GM12878 (cell line): ENCODE measurements at regions not wholly inside any gene's neighbourhood (a gene's known extent, or its start where the extent isn't known, plus 50 kb on each side); places are given as distances from the start of the nearest gene placed in this dataset.

Experiments
- ATAC-seq: fragments of 200-7000 bp; cut with Tn5 transposase; 3 replicates; pipeline ENCODE4 v1.9.1; 2020; ENCODE audit warnings: mild to moderate bottlenecking, moderate library complexity
- BruUV-seq: library from RNA; stranded (reverse); fragments of 400-500 nt; replicated peaks from 2 replicates; lab custom pipeline; 2021; lab: Mats Ljungman, UMichigan
- CTCF ChIA-PET: fragments of 300-600 bp; sonication (Branson Sonifier 250); formaldehyde crosslinking; extraction: SDS; loops from one replicate; lab custom pipeline; 2021; ENCODE audit warnings: inconsistent platforms; lab: Yijun Ruan, JAX
- POLR2A ChIA-PET: fragments of 350-600 bp; formaldehyde crosslinking; extraction: SDS; loops from one replicate; lab custom pipeline; 2021; ENCODE audit warnings: inconsistent platforms; lab: Charles Lee
- RAD21 ChIA-PET: fragments of 300-600 bp; sonication (Branson Sonifier 250); formaldehyde crosslinking; loops from one replicate; lab custom pipeline; 2023; ENCODE audit warnings: antibody characterized with exemption; ENCODE audit not compliant: unreplicated experiment; lab: Charles Lee
- SMC1A ChIA-PET: fragments of 300-600 bp; sonication (Branson Sonifier 250); formaldehyde crosslinking; loops from one replicate; lab custom pipeline; 2023; ENCODE audit not compliant: unreplicated experiment, uncharacterized antibody; lab: Charles Lee
- DNase-seq: peaks from one replicate; pipeline ENCODE4 v3.0.0-alpha.2; 2011; ENCODE audit warnings: low read depth, low spot score
- FAIRE-seq: peaks from 3 replicates; lab custom pipeline; 2011; peaks lifted over from hg19 to GRCh38; lab: Jason Lieb, UNC
- H2AFZ ChIP-seq: 2 replicates; pipeline ENCODE4 v1.6.0; 2011; ENCODE audit warnings: low read depth, low read length, control low read depth; ENCODE audit not compliant: control insufficient read depth
- H3K27ac ChIP-seq: 2 replicates; pipeline ENCODE4 v1.5.1; 2011; ENCODE audit warnings: control low read depth; ENCODE audit not compliant: control insufficient read depth, insufficient read depth
- H3K27me3 ChIP-seq, 2 experiments: replicated peaks in 1 of 2; 2 replicates each; pipeline versions ENCODE4 v1.6.0 to v1.6.1; 2011; ENCODE audit warnings: low read length in 1 of 2; ENCODE audit not compliant: control insufficient read depth in 2 of 2, insufficient read depth in 2 of 2
- H3K36me3 ChIP-seq, 2 experiments: 2 replicates each; pipeline ENCODE4 v1.5.1; 2011; ENCODE audit warnings: low read length in 1 of 2; ENCODE audit not compliant: control insufficient read depth in 2 of 2, insufficient read depth in 2 of 2
- H3K4me1 ChIP-seq: 2 replicates; pipeline ENCODE4 v1.6.1; 2011; ENCODE audit warnings: mild to moderate bottlenecking, low read length, moderate library complexity, mixed read lengths; ENCODE audit not compliant: control insufficient read depth, insufficient read depth
- H3K4me2 ChIP-seq: 2 replicates; pipeline ENCODE4 v1.6.0; 2011; ENCODE audit warnings: control low read depth; ENCODE audit not compliant: control insufficient read depth, insufficient read depth
- H3K4me3 ChIP-seq: fragments of 200-600 bp; sonication (generic); 2 replicates; pipeline ENCODE4 v1.5.1; 2016
- H3K79me2 ChIP-seq: 2 replicates; pipeline ENCODE4 v1.6.0; 2011; ENCODE audit warnings: low read length; ENCODE audit not compliant: control insufficient read depth, insufficient read depth
- H3K9ac ChIP-seq: 2 replicates; pipeline ENCODE4 v1.8.0; 2011; ENCODE audit warnings: low read length, control low read depth, mixed read lengths; ENCODE audit not compliant: control insufficient read depth, insufficient read depth
- H3K9me3 ChIP-seq: replicated peaks from 3 replicates; pipeline ENCODE4 v1.5.1; 2011; ENCODE audit warnings: mild to moderate bottlenecking, low read length; ENCODE audit not compliant: control insufficient read depth, insufficient read depth
- H4K20me1 ChIP-seq: 2 replicates; pipeline ENCODE4 v1.6.0; 2011; ENCODE audit not compliant: control insufficient read depth, insufficient read depth
- ESRRA ChIP-seq: IDR thresholded peaks from 2 replicates; pipeline ENCODE4 v1.6.1; 2012; ENCODE audit warnings: mild to moderate bottlenecking, low read length, improper control_type of control experiment
- ETV6 ChIP-seq, 2 experiments: fragments of 450-650 bp in 1 of 2; IDR thresholded peaks in 1 of 2; conservative IDR thresholded peaks in 1 of 2; 2 replicates each; pipeline ENCODE4 v1.6.1; 2014; ENCODE audit warnings: antibody characterized with exemption in 1 of 2, borderline replicate concordance in 1 of 2, low read depth in 1 of 2, mild to moderate bottlenecking in 1 of 2, moderate library complexity in 1 of 2
- FOS ChIP-seq: IDR thresholded peaks from 3 replicates; pipeline ENCODE4 v1.6.1; 2011; ENCODE audit warnings: borderline replicate concordance; ENCODE audit not compliant: insufficient read length; ENCODE audit errors: extremely low read depth
- IKZF2 ChIP-seq, 2 experiments: fragments of 450-650 bp; IDR thresholded peaks; 2 replicates each; pipeline ENCODE4 v1.6.1; 2017; ENCODE audit warnings: mild to moderate bottlenecking in 2 of 2, moderate library complexity in 2 of 2
- JUND ChIP-seq: IDR thresholded peaks from 2 replicates; pipeline ENCODE4 v1.6.1; 2012; ENCODE audit warnings: low read depth, mild to moderate bottlenecking, low read length, improper control_type of control experiment, moderate library complexity
- NFIC ChIP-seq: IDR thresholded peaks from 2 replicates; pipeline ENCODE4 v1.6.1; 2012; ENCODE audit warnings: low read depth, mild to moderate bottlenecking, inconsistent platforms, low read length, moderate library complexity
- NRF1 ChIP-seq: conservative IDR thresholded peaks from 2 replicates; pipeline ENCODE4 v1.6.1; 2011; ENCODE audit warnings: mild to moderate bottlenecking, low read depth, low read length, improper control_type of control experiment
- PAX5 ChIP-seq: IDR thresholded peaks from 2 replicates; pipeline ENCODE4 v1.6.1; 2011; ENCODE audit warnings: low read depth, low read length, borderline replicate concordance
- SIX5 ChIP-seq: IDR thresholded peaks from 2 replicates; pipeline ENCODE4 v1.6.1; 2011; ENCODE audit warnings: mild to moderate bottlenecking, low read depth, low read length, moderate library complexity; ENCODE audit not compliant: severe bottlenecking
- WGBS: methylation state at CpG from one replicate; pipeline ENCODE4 v1.1.6; 2016; ENCODE audit warnings: low lambda C conversion rate; ENCODE audit not compliant: insufficient replicate concordance, insufficient coverage; ENCODE audit errors: missing lambda C conversion rate; 5-methylcytosine and 5-hydroxymethylcytosine counted together
- in situ Hi-C: fragments of 300-500 bp; cut with MboI; formaldehyde crosslinking; loops from 9 replicates; pipeline ENCODE4 v1.14.3; 2018; ENCODE audit warnings: mixed read lengths
- intact Hi-C: fragments of 100-400 bp; cut with micrococcal nuclease; formaldehyde crosslinking; loops from one replicate; pipeline ENCODE4 v1.14.2; 2022; ENCODE audit not compliant: unreplicated experiment
- TF ChIP-seq, protein P1 (sequence below): IDR thresholded peaks from 2 replicates; pipeline ENCODE4 v1.6.1; 2012; ENCODE audit warnings: low read length, inconsistent platforms
- TF ChIP-seq, protein P2 (sequence below): fragments of 450-650 bp; formaldehyde crosslinking; IDR thresholded peaks from 2 replicates; pipeline ENCODE4 v1.4.0; 2020; ENCODE audit warnings: mild to moderate bottlenecking, moderate library complexity
- TF ChIP-seq, protein P3 (sequence below): fragments of 450-650 bp; formaldehyde crosslinking; IDR thresholded peaks from 2 replicates; pipeline ENCODE4 v1.5.0; 2022; ENCODE audit warnings: mild to moderate bottlenecking, missing genetic modification characterization

DNA sequence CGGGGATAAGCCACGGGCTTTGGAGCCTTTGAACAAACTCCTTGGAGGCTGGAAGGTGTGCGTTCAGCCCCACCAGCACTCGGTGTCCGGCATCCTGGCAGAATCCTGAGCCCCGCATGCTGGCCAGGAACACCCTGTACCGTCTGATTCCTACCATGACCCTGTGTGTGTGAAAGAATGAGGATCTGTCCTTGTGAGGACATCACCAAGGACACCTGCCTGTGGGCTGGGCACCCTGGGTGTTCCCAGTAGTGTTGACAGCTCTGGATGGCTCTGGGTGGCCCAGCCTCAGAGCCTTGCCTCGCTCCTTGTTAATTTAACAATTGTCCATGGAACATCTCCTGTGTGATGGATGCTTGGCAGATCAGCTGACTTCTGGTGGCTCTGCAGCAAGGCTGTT lies 234.3 kb downstream of the QKI start (continued):
- TF ChIP-seq, protein P1, sequence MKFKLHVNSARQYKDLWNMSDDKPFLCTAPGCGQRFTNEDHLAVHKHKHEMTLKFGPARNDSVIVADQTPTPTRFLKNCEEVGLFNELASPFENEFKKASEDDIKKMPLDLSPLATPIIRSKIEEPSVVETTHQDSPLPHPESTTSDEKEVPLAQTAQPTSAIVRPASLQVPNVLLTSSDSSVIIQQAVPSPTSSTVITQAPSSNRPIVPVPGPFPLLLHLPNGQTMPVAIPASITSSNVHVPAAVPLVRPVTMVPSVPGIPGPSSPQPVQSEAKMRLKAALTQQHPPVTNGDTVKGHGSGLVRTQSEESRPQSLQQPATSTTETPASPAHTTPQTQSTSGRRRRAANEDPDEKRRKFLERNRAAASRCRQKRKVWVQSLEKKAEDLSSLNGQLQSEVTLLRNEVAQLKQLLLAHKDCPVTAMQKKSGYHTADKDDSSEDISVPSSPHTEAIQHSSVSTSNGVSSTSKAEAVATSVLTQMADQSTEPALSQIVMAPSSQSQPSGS = no peak
- TF ChIP-seq NRF1 (no peak), ETV6 (conservative IDR thresholded peaks at IDR 0.05 in 1 of 2, IDR thresholded peaks at IDR 0.05 in 1 of 2; ENCODE audit: borderline replicate concordance in 1 of 2, low read depth in 1 of 2) (no peak), SIX5 (no peak), JUND (no peak)

DNA sequence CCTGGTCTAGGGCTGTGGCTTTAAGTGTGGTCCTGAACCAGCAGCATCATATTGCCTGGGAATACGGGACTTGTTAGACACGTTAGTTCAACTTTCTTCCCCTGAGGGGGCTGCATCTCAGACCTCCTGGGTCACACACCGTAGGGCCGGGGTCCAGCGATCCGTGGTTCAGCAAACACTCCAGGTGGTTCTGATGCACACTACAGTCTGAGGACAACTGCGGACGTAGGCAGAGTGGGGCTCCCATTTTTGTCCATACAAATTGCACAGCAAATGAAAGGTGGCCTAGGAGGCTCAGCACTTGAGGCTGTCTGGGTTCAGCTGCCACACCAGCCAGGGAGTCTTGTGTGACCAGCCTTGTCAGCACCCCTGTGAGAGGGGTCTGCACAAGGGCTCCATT lies 233.1 kb downstream of the QKI start:
- ATAC-seq (no peak), FAIRE-seq (no peak), DNase-seq (no peak)
- POLR2A ChIA-PET = no interaction called here
- intact Hi-C loops (no loop called here), in situ Hi-C loops (no loop called here)
- no peak overlapping the region for H2AFZ ChIP-seq
- TF ChIP-seq IKZF2 (IDR thresholded peaks at IDR 0.05) = no peak
- no peak for TF ChIP-seq ESRRA
- TF ChIP-seq, protein P2, sequence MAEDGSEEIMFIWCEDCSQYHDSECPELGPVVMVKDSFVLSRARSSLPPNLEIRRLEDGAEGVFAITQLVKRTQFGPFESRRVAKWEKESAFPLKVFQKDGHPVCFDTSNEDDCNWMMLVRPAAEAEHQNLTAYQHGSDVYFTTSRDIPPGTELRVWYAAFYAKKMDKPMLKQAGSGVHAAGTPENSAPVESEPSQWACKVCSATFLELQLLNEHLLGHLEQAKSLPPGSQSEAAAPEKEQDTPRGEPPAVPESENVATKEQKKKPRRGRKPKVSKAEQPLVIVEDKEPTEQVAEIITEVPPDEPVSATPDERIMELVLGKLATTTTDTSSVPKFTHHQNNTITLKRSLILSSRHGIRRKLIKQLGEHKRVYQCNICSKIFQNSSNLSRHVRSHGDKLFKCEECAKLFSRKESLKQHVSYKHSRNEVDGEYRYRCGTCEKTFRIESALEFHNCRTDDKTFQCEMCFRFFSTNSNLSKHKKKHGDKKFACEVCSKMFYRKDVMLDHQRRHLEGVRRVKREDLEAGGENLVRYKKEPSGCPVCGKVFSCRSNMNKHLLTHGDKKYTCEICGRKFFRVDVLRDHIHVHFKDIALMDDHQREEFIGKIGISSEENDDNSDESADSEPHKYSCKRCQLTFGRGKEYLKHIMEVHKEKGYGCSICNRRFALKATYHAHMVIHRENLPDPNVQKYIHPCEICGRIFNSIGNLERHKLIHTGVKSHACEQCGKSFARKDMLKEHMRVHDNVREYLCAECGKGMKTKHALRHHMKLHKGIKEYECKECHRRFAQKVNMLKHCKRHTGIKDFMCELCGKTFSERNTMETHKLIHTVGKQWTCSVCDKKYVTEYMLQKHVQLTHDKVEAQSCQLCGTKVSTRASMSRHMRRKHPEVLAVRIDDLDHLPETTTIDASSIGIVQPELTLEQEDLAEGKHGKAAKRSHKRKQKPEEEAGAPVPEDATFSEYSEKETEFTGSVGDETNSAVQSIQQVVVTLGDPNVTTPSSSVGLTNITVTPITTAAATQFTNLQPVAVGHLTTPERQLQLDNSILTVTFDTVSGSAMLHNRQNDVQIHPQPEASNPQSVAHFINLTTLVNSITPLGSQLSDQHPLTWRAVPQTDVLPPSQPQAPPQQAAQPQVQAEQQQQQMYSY (CRISPR knock-in tag) = no peak
- TF ChIP-seq NFIC = no peak
- TF ChIP-seq PAX5 = no peak
- no peak for TF ChIP-seq FOS
- TF ChIP-seq, protein P3, sequence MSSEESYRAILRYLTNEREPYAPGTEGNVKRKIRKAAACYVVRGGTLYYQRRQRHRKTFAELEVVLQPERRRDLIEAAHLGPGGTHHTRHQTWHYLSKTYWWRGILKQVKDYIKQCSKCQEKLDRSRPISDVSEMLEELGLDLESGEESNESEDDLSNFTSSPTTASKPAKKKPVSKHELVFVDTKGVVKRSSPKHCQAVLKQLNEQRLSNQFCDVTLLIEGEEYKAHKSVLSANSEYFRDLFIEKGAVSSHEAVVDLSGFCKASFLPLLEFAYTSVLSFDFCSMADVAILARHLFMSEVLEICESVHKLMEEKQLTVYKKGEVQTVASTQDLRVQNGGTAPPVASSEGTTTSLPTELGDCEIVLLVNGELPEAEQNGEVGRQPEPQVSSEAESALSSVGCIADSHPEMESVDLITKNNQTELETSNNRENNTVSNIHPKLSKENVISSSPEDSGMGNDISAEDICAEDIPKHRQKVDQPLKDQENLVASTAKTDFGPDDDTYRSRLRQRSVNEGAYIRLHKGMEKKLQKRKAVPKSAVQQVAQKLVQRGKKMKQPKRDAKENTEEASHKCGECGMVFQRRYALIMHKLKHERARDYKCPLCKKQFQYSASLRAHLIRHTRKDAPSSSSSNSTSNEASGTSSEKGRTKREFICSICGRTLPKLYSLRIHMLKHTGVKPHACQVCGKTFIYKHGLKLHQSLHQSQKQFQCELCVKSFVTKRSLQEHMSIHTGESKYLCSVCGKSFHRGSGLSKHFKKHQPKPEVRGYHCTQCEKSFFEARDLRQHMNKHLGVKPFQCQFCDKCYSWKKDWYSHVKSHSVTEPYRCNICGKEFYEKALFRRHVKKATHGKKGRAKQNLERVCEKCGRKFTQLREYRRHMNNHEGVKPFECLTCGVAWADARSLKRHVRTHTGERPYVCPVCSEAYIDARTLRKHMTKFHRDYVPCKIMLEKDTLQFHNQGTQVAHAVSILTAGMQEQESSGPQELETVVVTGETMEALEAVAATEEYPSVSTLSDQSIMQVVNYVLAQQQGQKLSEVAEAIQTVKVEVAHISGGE = no peak
- no peak overlapping the region for H3K4me2 ChIP-seq
- SMC1A ChIA-PET = no interaction called here
- CTCF ChIA-PET = no interaction called here
- peaks cover 0 to 3% of the 10 kb centered on the region in 2 experiments; a peak in 1 of 4 replicates for H3K27me3 ChIP-seq
- H3K4me3 ChIP-seq = no peak overlapping the region
- H3K27ac ChIP-seq = no peak overlapping the region
- no peaks in the 10 kb centered on the region for H3K36me3 ChIP-seq
- no TSS peak for BruUV-seq
- H3K9ac ChIP-seq = no peak overlapping the region
- H3K4me1 ChIP-seq = no peaks in the 10 kb centered on the region; the same call in 1 of the 2 replicates
- H3K79me2 ChIP-seq = no peaks in the 10 kb centered on the region
- WGBS = 65% methylated on average over 8 of the region's 8 CpGs
- RAD21 ChIA-PET = no interaction called here
- H4K20me1 ChIP-seq = no peaks in the 10 kb centered on the region
- no peaks in the 10 kb centered on the region for H3K9me3 ChIP-seq
